ENCODE measurements at regions not wholly inside any gene's neighbourhood (a gene's known extent, or its start where the extent isn't known, plus 50 kb on each side); places are given as distances from the start of the nearest gene placed in this dataset.
A peak's percentile ranks its signal among the peaks of the same experiment; 100 is the strongest.

- intact Hi-C loops (cut with DNase I), result no loop called here
- H3K27ac ChIP-seq (ENCODE audit: low read depth in 2 of 2, low read length in 2 of 2), result no peak overlapping the region
- FAIRE-seq (no peak), DNase-seq (no peak)
- no peaks in the 10 kb centered on the region for H3K27me3 ChIP-seq (ENCODE audit: control insufficient read depth, insufficient read depth, low read length)
- no peaks in the 10 kb centered on the region for H3K4me1 ChIP-seq (ENCODE audit: control insufficient read depth in 2 of 3, insufficient read depth in 2 of 3, low read depth in 1 of 3, low read length in 3 of 3)
- no peak overlapping the region for H3K4me3 ChIP-seq (ENCODE audit: low read length in 3 of 3)
- TF ChIP-seq, protein P1, sequence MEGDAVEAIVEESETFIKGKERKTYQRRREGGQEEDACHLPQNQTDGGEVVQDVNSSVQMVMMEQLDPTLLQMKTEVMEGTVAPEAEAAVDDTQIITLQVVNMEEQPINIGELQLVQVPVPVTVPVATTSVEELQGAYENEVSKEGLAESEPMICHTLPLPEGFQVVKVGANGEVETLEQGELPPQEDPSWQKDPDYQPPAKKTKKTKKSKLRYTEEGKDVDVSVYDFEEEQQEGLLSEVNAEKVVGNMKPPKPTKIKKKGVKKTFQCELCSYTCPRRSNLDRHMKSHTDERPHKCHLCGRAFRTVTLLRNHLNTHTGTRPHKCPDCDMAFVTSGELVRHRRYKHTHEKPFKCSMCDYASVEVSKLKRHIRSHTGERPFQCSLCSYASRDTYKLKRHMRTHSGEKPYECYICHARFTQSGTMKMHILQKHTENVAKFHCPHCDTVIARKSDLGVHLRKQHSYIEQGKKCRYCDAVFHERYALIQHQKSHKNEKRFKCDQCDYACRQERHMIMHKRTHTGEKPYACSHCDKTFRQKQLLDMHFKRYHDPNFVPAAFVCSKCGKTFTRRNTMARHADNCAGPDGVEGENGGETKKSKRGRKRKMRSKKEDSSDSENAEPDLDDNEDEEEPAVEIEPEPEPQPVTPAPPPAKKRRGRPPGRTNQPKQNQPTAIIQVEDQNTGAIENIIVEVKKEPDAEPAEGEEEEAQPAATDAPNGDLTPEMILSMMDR (IDR thresholded peaks at IDR 0.05; ENCODE audit: borderline replicate concordance, extremely low read depth, insufficient read depth), result no peak
- no peaks in the 10 kb centered on the region for H3K9me3 ChIP-seq (ENCODE audit: control insufficient read depth in 2 of 3, insufficient read depth in 1 of 3, low read length in 3 of 3)
- no peak overlapping the region for H3K9ac ChIP-seq (ENCODE audit: low read length in 3 of 3)
- H3K36me3 ChIP-seq (ENCODE audit: control insufficient read depth in 2 of 3, insufficient read depth in 3 of 3, low read length in 3 of 3), result no peaks in the 10 kb centered on the region
Measured at GRCh38 chr5:92525131-92525530, 1055.9 kb downstream of the NR2F1-AS1 start.

- DNase-seq (no peak), FAIRE-seq (peak; percentile 21)
- H3K9ac ChIP-seq (ENCODE audit: low read length in 3 of 3), result no peak overlapping the region
- no peak overlapping the region for H3K4me3 ChIP-seq (ENCODE audit: low read length in 3 of 3)
- H3K4me1 ChIP-seq (ENCODE audit: control insufficient read depth in 2 of 3, insufficient read depth in 2 of 3, low read depth in 1 of 3, low read length in 3 of 3), result no peaks in the 10 kb centered on the region
- no peaks in the 10 kb centered on the region for H3K9me3 ChIP-seq (ENCODE audit: control insufficient read depth in 2 of 3, insufficient read depth in 1 of 3, low read length in 3 of 3)
- TF ChIP-seq, protein P1 (IDR thresholded peaks at IDR 0.05; ENCODE audit: borderline replicate concordance, extremely low read depth, insufficient read depth), result no peak
- intact Hi-C loops (cut with DNase I), result no loop called here
- no peak overlapping the region for H3K27ac ChIP-seq (ENCODE audit: low read depth in 2 of 2, low read length in 2 of 2)
- H3K27me3 ChIP-seq (ENCODE audit: control insufficient read depth, insufficient read depth, low read length), result no peaks in the 10 kb centered on the region
- H3K36me3 ChIP-seq (ENCODE audit: control insufficient read depth in 2 of 3, insufficient read depth in 3 of 3, low read length in 3 of 3), result no peaks in the 10 kb centered on the region
Measured at GRCh38 chr5:92519811-92520632, 1061.0 kb downstream of the NR2F1-AS1 start.

DNA sequence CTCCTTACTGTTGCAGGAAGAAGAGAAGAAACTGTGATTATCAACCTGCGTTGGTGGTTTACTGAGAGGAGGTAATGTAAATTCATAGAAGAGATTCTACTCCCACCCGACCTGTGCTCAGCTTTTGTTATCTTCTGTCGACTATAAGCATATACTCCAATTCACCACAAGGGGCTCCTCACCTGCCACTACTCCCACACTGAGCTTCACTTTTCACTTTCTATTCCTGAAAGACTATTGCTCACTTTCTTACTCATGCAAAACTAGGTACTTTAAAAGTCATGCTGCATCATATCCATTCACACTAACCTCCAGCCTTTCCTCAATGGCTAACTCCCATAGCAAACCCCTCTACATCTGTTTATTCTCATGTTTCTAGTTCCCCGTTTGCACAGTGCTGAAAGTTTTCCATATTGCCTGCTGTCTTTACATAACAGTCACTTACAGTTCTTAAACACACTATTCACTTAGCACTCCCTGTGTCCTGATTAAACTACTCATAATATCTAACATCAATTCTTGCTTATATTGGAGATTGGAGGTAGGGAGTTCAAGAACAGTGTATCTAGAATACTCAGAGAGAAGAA is 1062.6 kb downstream of the NR2F1-AS1 start:
- FAIRE-seq, result peak; percentile 41
- no peaks in the 10 kb centered on the region for H3K27me3 ChIP-seq (ENCODE audit: control insufficient read depth, insufficient read depth, low read length)

More for the DNA sequence above, 1062.6 kb downstream of the NR2F1-AS1 start:
- Histone ChIP-seq H3K9me3 (ENCODE audit: control insufficient read depth in 2 of 3, insufficient read depth in 1 of 3, low read length in 3 of 3) (peaks cover 0 to under 1% (median 0%) of the 10 kb centered on the region in 3 donors), H3K36me3 (ENCODE audit: control insufficient read depth in 2 of 3, insufficient read depth in 3 of 3, low read length in 3 of 3) (no peaks in the 10 kb centered on the region), H3K4me3 (ENCODE audit: low read length in 3 of 3) (peak overlapping the region in 2 of 3 donors; percentile 30 to 63), H3K9ac (ENCODE audit: low read length in 3 of 3) (no peak overlapping the region), H3K27ac (ENCODE audit: low read depth in 2 of 2, low read length in 2 of 2) (no peak overlapping the region), H3K4me1 (ENCODE audit: control insufficient read depth in 2 of 3, insufficient read depth in 2 of 3, low read depth in 1 of 3, low read length in 3 of 3) (no peaks in the 10 kb centered on the region)
- intact Hi-C loops (cut with DNase I), result no loop called here
- TF ChIP-seq, protein P1 (IDR thresholded peaks at IDR 0.05; ENCODE audit: borderline replicate concordance, extremely low read depth, insufficient read depth), result peak; percentile 70
- peak in 2 of 5 donors; percentile 21 to 37 for DNase-seq
